GM23338 (cell line): ENCODE measurements at regions not wholly inside any gene's neighbourhood (a gene's known extent, or its start where the extent isn't known, plus 50 kb on each side); places are given as distances from the start of the nearest gene placed in this dataset.

Experiments used
- ATAC-seq: fragments of 200-7000 bp; cut with Tn5 transposase; 3 replicates; pipeline ENCODE4 v1.9.1; 2020
- DNase-seq: peaks from one replicate; pipeline ENCODE4 v3.0.0-alpha.2; 2015; ENCODE audit warnings: low spot score
- H2AFZ ChIP-seq: fragments of 200-600 bp; sonication (generic); 2 replicates; pipeline ENCODE4 v1.8.0; 2016; ENCODE audit warnings: antibody characterized with exemption, mild to moderate bottlenecking, moderate library complexity
- H3F3A ChIP-seq: fragments of 200-600 bp; sonication (generic); replicated peaks from 2 replicates; pipeline ENCODE4 v1.8.0; 2017; ENCODE audit warnings: antibody characterized with exemption, mixed run types, low read depth
- H3K27ac ChIP-seq: fragments of 200-600 bp; sonication (generic); 2 replicates; pipeline ENCODE4 v1.6.1; 2016; ENCODE audit warnings: low read depth
- H3K27me3 ChIP-seq: fragments of 200-600 bp; sonication (generic); 2 replicates; pipeline ENCODE4 v1.8.0; 2016; ENCODE audit warnings: mild to moderate bottlenecking, mixed run types, moderate library complexity; ENCODE audit not compliant: insufficient read depth
- H3K36me3 ChIP-seq: fragments of 200-600 bp; sonication (generic); 2 replicates; pipeline ENCODE4 v1.8.0; 2016; ENCODE audit warnings: mild to moderate bottlenecking; ENCODE audit not compliant: insufficient read depth
- H3K4me1 ChIP-seq: fragments of 200-600 bp; sonication (generic); 2 replicates; pipeline ENCODE4 v1.8.0; 2016; ENCODE audit warnings: mild to moderate bottlenecking, moderate library complexity; ENCODE audit not compliant: insufficient read depth
- H3K4me2 ChIP-seq: fragments of 200-600 bp; sonication (generic); 2 replicates; pipeline ENCODE4 v1.7.1; 2017; ENCODE audit warnings: mixed run types
- H3K4me3 ChIP-seq: fragments of 200-600 bp; sonication (generic); 2 replicates; pipeline ENCODE4 v1.6.1; 2016; ENCODE audit warnings: mixed run types
- H3K79me2 ChIP-seq: fragments of 200-600 bp; sonication (generic); replicated peaks from 2 replicates; pipeline ENCODE4 v1.8.0; 2017; ENCODE audit warnings: mild to moderate bottlenecking; ENCODE audit not compliant: insufficient read depth
- H3K9me2 ChIP-seq: fragments of 200-600 bp; sonication (generic); 2 replicates; pipeline ENCODE4 v1.8.0; 2017; ENCODE audit not compliant: insufficient read depth
- H4K20me1 ChIP-seq: fragments of 200-600 bp; sonication (generic); replicated peaks from 2 replicates; pipeline ENCODE4 v1.8.0; 2017; ENCODE audit warnings: mild to moderate bottlenecking; ENCODE audit not compliant: insufficient read depth
- H3K27ac Mint-ChIP-seq: 2 replicates; pipeline ENCODE4 v1.8.0; 2020; ENCODE audit warnings: inconsistent platforms, mild to moderate bottlenecking, moderate library complexity, mixed read lengths
- H3K27me3 Mint-ChIP-seq: 3 replicates; pipeline ENCODE4 v1.8.0; 2022; ENCODE audit warnings: low read depth, mild to moderate bottlenecking, moderate library complexity, mixed read lengths, inconsistent platforms; ENCODE audit not compliant: insufficient read depth, poor library complexity
- H3K36me3 Mint-ChIP-seq: 3 replicates; pipeline ENCODE4 v1.8.0; 2021; ENCODE audit warnings: low read depth, mild to moderate bottlenecking, inconsistent platforms, moderate library complexity, mixed read lengths
- H3K4me1 Mint-ChIP-seq: 3 replicates; pipeline ENCODE4 v1.8.0; 2020; ENCODE audit warnings: mild to moderate bottlenecking, inconsistent platforms, mixed read lengths
- H3K4me3 Mint-ChIP-seq: 3 replicates; pipeline ENCODE4 v1.8.0; 2021; ENCODE audit warnings: moderate library complexity, mild to moderate bottlenecking, inconsistent platforms, mixed read lengths
- H3K9me3 Mint-ChIP-seq: 3 replicates; pipeline ENCODE4 v1.8.0; 2020; ENCODE audit warnings: moderate library complexity, mild to moderate bottlenecking, inconsistent platforms, mixed read lengths
- CREB1 ChIP-seq: fragments of 250-450 bp; sonication (Bioruptor Pico); IDR thresholded peaks from 2 replicates; pipeline ENCODE4 v1.5.0; 2020; ENCODE audit warnings: low read depth, mild to moderate bottlenecking, moderate library complexity
- CTCF ChIP-seq, 2 experiments: fragments of 200-600 bp in 1 of 2; sonication (generic) in 1 of 2; conservative IDR thresholded peaks; 2 replicates each; pipeline versions ENCODE4 v1.5.1 to v1.6.1; 2016 to 2017; ENCODE audit warnings: antibody characterized with exemption in 2 of 2, low read depth in 2 of 2, mild to moderate bottlenecking in 2 of 2, moderate library complexity in 1 of 2
- EZH2phosphoT487 ChIP-seq: fragments of 200-600 bp; sonication (generic); IDR thresholded peaks from one replicate; pipeline ENCODE4 v1.8.1; 2018; ENCODE audit warnings: antibody characterized with exemption; ENCODE audit not compliant: unreplicated experiment
- NANOG ChIP-seq: IDR thresholded peaks from 2 replicates; pipeline ENCODE4 v1.6.1; 2016; ENCODE audit warnings: antibody characterized with exemption, borderline replicate concordance
- POLR2AphosphoS5 ChIP-seq: IDR thresholded peaks from 2 replicates; pipeline ENCODE4 v1.6.1; 2016; ENCODE audit warnings: antibody characterized with exemption, low read depth
- STAT1 ChIP-seq: IDR thresholded peaks from one replicate; pipeline ENCODE4 v1.6.1; 2016; ENCODE audit warnings: antibody characterized with exemption; ENCODE audit not compliant: unreplicated experiment
- ZNF114 ChIP-seq: fragments of 250-450 bp; sonication (Bioruptor Pico); IDR thresholded peaks from 2 replicates; pipeline ENCODE4 v1.5.0; 2020; ENCODE audit warnings: mild to moderate bottlenecking, moderate library complexity
- ZNF331 ChIP-seq: fragments of 250-450 bp; sonication (Bioruptor Pico); IDR thresholded peaks from 2 replicates; pipeline ENCODE4 v1.5.0; 2020; ENCODE audit warnings: low read depth, mild to moderate bottlenecking, moderate library complexity
- ZNF462 ChIP-seq: fragments of 250-450 bp; sonication (Bioruptor Pico); IDR thresholded peaks from 2 replicates; pipeline ENCODE4 v1.5.0; 2020; ENCODE audit warnings: mild to moderate bottlenecking, moderate library complexity

GRCh38 chr9:26773056-26773455, 119.5 kb downstream of the CAAP1 start (continued):
- TF ChIP-seq ZNF462 (CRISPR knock-in tag) (no peak), CREB1 (no peak)

GRCh38 chr9:26770821-26771220, 121.8 kb downstream of the CAAP1 start:
- Histone ChIP-seq H4K20me1 (no peaks in the 10 kb centered on the region), H3K4me1 (peaks cover 5% of the 10 kb centered on the region), H3K9me2 (peaks cover 7% of the 10 kb centered on the region; the same call in 1 of the 2 replicates), H3K79me2 (no peaks in the 10 kb centered on the region), H3K27me3 (no peaks in the 10 kb centered on the region), H3K27ac (no peak overlapping the region), H3K4me2 (no peak overlapping the region), H3K4me3 (no peak overlapping the region), H2AFZ (no peak overlapping the region), H3K36me3 (no peaks in the 10 kb centered on the region), H3F3A (no peaks in the 10 kb centered on the region)
- Mint-ChIP-seq H3K36me3 (no peaks in the 10 kb centered on the region), H3K4me3 (no peak overlapping the region), H3K27me3 (peaks cover 3% of the 10 kb centered on the region), H3K9me3 (no peaks in the 10 kb centered on the region), H3K27ac (no peak overlapping the region), H3K4me1 (0 out of 3 replicates have a peak, but pooled peaks cover 3% of the 10 kb centered on the region)
- DNase-seq = no peak
- ATAC-seq = no peak
- TF ChIP-seq ZNF331 (CRISPR knock-in tag) = no peak
- TF ChIP-seq NANOG = no peak
- TF ChIP-seq ZNF462 (CRISPR knock-in tag) = no peak
- no peak for TF ChIP-seq ZNF114
- TF ChIP-seq EZH2phosphoT487 = no peak
- TF ChIP-seq CTCF (conservative IDR thresholded peaks at IDR 0.05; ENCODE audit: low read depth in 2 of 2) = no peak
- TF ChIP-seq CREB1 = no peak
- no peak for TF ChIP-seq STAT1
- TF ChIP-seq POLR2AphosphoS5 = no peak
